IMR-90 (cell line): ENCODE measurements at regions not wholly inside any gene's neighbourhood (a gene's known extent, or its start where the extent isn't known, plus 50 kb on each side); places are given as distances from the start of the nearest gene placed in this dataset.
A peak's percentile ranks its signal among the peaks of the same experiment; 100 is the strongest.

Source experiments
- ATAC-seq: fragments of 200-7000 bp; cut with Tn5 transposase; 2 replicates; pipeline ENCODE4 v1.9.1; 2020; ENCODE audit warnings: low read depth, mild to moderate bottlenecking, moderate library complexity
- BruUV-seq: library from RNA; stranded (reverse); fragments of 400-500 nt; replicated peaks from 2 replicates; lab custom pipeline; 2021; lab: Mats Ljungman, UMichigan
- CTCF ChIA-PET: fragments of 300-600 bp; formaldehyde crosslinking; extraction: SDS; loops from one replicate; lab custom pipeline; 2021; ENCODE audit warnings: antibody characterized with exemption; lab: Yijun Ruan, JAX
- POLR2A ChIA-PET: fragments of 300-600 bp; sonication (Branson Sonifier 250); formaldehyde crosslinking; loops from one replicate; lab custom pipeline; 2022; ENCODE audit warnings: antibody characterized with exemption; ENCODE audit not compliant: unreplicated experiment; lab: Charles Lee
- DNase-seq: peaks from one replicate; pipeline ENCODE4 v3.0.0; 2013
- H2AFZ ChIP-seq: replicated peaks from 2 replicates; pipeline ENCODE3; 2013; ENCODE audit warnings: low read length, mild to moderate bottlenecking; ENCODE audit not compliant: poor library complexity
- H2AK5ac ChIP-seq: 2 replicates; pipeline ENCODE4 v1.6.1; 2013; ENCODE audit warnings: low read depth, low read length, inconsistent platforms
- H2AK9ac ChIP-seq: replicated peaks from 2 replicates; pipeline ENCODE3; 2013; ENCODE audit warnings: mild to moderate bottlenecking, low read depth, low read length, moderate library complexity; ENCODE audit not compliant: poor library complexity
- H2BK120ac ChIP-seq: 2 replicates; pipeline ENCODE4 v1.6.1; 2013; ENCODE audit warnings: low read depth, low read length, inconsistent platforms
- H2BK15ac ChIP-seq: 3 replicates; pipeline ENCODE4 v1.6.1; 2013; ENCODE audit warnings: low read depth, low read length, inconsistent platforms
- H2BK20ac ChIP-seq: 2 replicates; pipeline ENCODE4 v1.6.1; 2013; ENCODE audit warnings: low read depth, mild to moderate bottlenecking, inconsistent platforms, low read length, moderate library complexity
- H2BK5ac ChIP-seq: 2 replicates; pipeline ENCODE4 v1.6.1; 2013; ENCODE audit warnings: mild to moderate bottlenecking, low read depth, low read length, inconsistent platforms; ENCODE audit not compliant: poor library complexity, severe bottlenecking
- H3K14ac ChIP-seq: replicated peaks from 2 replicates; pipeline ENCODE4 v1.6.1; 2013; ENCODE audit warnings: low read depth, low read length, inconsistent platforms
- H3K18ac ChIP-seq: 2 replicates; pipeline ENCODE4 v1.6.1; 2013; ENCODE audit warnings: low read depth, low read length, control low read depth
- H3K23ac ChIP-seq: 2 replicates; pipeline ENCODE4 v1.6.1; 2013; ENCODE audit warnings: low read depth, low read length, inconsistent platforms
- H3K27ac ChIP-seq: 2 replicates; pipeline ENCODE4 v1.5.1; 2013; ENCODE audit warnings: mild to moderate bottlenecking, control low read depth, low read length; ENCODE audit not compliant: insufficient read depth
- H3K27me3 ChIP-seq: 2 replicates; pipeline ENCODE4 v1.6.1; 2013; ENCODE audit warnings: low read length; ENCODE audit not compliant: control insufficient read depth, insufficient read depth
- H3K36me3 ChIP-seq: 2 replicates; pipeline ENCODE4 v1.6.1; 2013; ENCODE audit warnings: low read length, mixed read lengths; ENCODE audit not compliant: control insufficient read depth, insufficient read depth
- H3K4ac ChIP-seq: 2 replicates; pipeline ENCODE4 v1.6.1; 2013; ENCODE audit warnings: low read depth, low read length, inconsistent platforms
- H3K4me1 ChIP-seq: 2 replicates; pipeline ENCODE4 v1.6.1; 2013; ENCODE audit warnings: low read length, mixed read lengths; ENCODE audit not compliant: control insufficient read depth, insufficient read depth
- H3K4me2 ChIP-seq: 2 replicates; pipeline ENCODE4 v1.6.1; 2013; ENCODE audit warnings: low read depth, mild to moderate bottlenecking, control low read depth, low read length, moderate library complexity
- H3K4me3 ChIP-seq: 2 replicates; pipeline ENCODE4 v1.5.1; 2013; ENCODE audit warnings: low read depth, mild to moderate bottlenecking, control low read depth, low read length, moderate library complexity; ENCODE audit not compliant: insufficient read depth
- H3K56ac ChIP-seq: 2 replicates; pipeline ENCODE4 v1.6.1; 2013; ENCODE audit warnings: low read length, inconsistent platforms; ENCODE audit not compliant: insufficient read depth; ENCODE audit errors: extremely low read depth
- H3K79me1 ChIP-seq, 2 experiments: 2 replicates each; pipeline ENCODE4 v1.6.1; 2013; ENCODE audit warnings: low read length in 2 of 2, inconsistent platforms in 1 of 2, low read depth in 1 of 2
- H3K9ac ChIP-seq: 2 replicates; pipeline ENCODE4 v1.6.1; 2013; ENCODE audit warnings: low read depth, low read length, control low read depth
- H3K9me1 ChIP-seq: 2 replicates; pipeline ENCODE4 v1.6.1; 2013; ENCODE audit warnings: low read length, inconsistent platforms; ENCODE audit not compliant: insufficient read depth
- H3K9me3 ChIP-seq: 2 replicates; pipeline ENCODE4 v1.6.1; 2013; ENCODE audit warnings: low read length; ENCODE audit not compliant: control insufficient read depth, insufficient read depth
- H4K20me1 ChIP-seq: 2 replicates; pipeline ENCODE4 v1.6.1; 2013; ENCODE audit warnings: low read length, inconsistent platforms; ENCODE audit not compliant: insufficient read depth
- H4K5ac ChIP-seq: 2 replicates; pipeline ENCODE4 v1.6.1; 2013; ENCODE audit warnings: mild to moderate bottlenecking, low read depth, low read length, control low read depth
- H4K8ac ChIP-seq, 2 experiments: 2 replicates each; pipeline ENCODE4 v1.6.1; 2013; ENCODE audit warnings: low read depth in 2 of 2, low read length in 2 of 2, control low read depth in 1 of 2, inconsistent platforms in 1 of 2
- H4K91ac ChIP-seq: 2 replicates; pipeline ENCODE4 v1.6.1; 2013; ENCODE audit warnings: low read depth, low read length, inconsistent platforms; ENCODE audit not compliant: insufficient read depth
- BHLHE40 ChIP-seq: fragments of 150-350 bp; IDR thresholded peaks from 2 replicates; pipeline ENCODE4 v1.6.1; 2016; ENCODE audit warnings: mild to moderate bottlenecking, low read depth, low read length
- CEBPB ChIP-seq: IDR thresholded peaks from 2 replicates; pipeline ENCODE4 v1.6.1; 2012; ENCODE audit warnings: low read depth, low read length, improper control_type of control experiment
- FOS ChIP-seq: fragments of 150-350 bp; IDR thresholded peaks from 2 replicates; pipeline ENCODE4 v1.6.1; 2016; ENCODE audit warnings: low read depth, low read length
- MXI1 ChIP-seq: IDR thresholded peaks from 2 replicates; pipeline ENCODE4 v1.6.1; 2012; ENCODE audit warnings: low read depth, mild to moderate bottlenecking, low read length, moderate library complexity, borderline replicate concordance
- RFX5 ChIP-seq: IDR thresholded peaks from 2 replicates; pipeline ENCODE4 v1.8.0; 2012; ENCODE audit warnings: low read depth, mild to moderate bottlenecking, low read length, moderate library complexity
- WGBS, 2 experiments: methylation state at CpG; one replicate each; pipeline versions ENCODE4 v1.1.5 to v1.1.7; 2013; ENCODE audit warnings: missing lambda C conversion rate in 2 of 2; ENCODE audit not compliant: insufficient read length in 1 of 2; ENCODE audit errors: extremely low coverage in 2 of 2; 5-methylcytosine and 5-hydroxymethylcytosine counted together
- dilution Hi-C: fragments of 300-500 bp; cut with HindIII; formaldehyde crosslinking; loops from one replicate; pipeline ENCODE4 v1.14.3; 2018; ENCODE audit warnings: low sequenced_read_pairs; ENCODE audit not compliant: unreplicated experiment
- in situ Hi-C: fragments of 300-500 bp; cut with MboI; formaldehyde crosslinking; loops from 3 replicates; pipeline ENCODE4 v1.14.3; 2019; ENCODE audit warnings: low sequenced_read_pairs, inconsistent platforms, mixed read lengths
- intact Hi-C: fragments of 100-400 bp; cut with micrococcal nuclease; formaldehyde crosslinking; loops from 2 replicates; pipeline ENCODE4 v1.10.0; 2022

DNA sequence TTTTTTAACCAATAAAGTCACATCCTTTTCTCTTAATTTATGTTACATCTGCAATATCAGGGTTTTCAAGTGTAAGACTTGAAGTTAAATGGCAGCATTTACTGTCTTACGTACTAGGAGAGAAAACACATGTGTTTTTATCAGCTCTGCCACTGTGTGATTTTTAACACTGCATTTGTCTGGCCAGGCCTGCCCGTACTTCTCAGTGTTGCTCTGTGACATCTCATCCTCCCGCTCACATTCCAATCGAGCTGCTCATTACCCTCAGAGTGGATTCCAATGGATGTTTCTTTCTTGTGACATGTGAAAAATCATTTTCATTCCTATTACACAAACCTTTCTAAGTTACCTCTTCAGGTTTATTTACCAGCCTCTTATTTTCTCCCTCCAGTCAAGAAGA, 420.3 kb downstream of the FAT4 start:
- Histone ChIP-seq H3K4ac (no peak overlapping the region), H3K18ac (no peak overlapping the region), H2AK5ac (no peak overlapping the region), H2AK9ac (no peak overlapping the region), H3K23ac (no peak overlapping the region), H3K27ac (no peak overlapping the region), H2BK20ac (no peak overlapping the region), H2BK15ac (no peak overlapping the region), H3K4me2 (no peak overlapping the region), H2AFZ (peak overlapping the region; percentile 9), H2BK5ac (peak overlapping the region; percentile 42), H3K9me1 (peaks cover 1% of the 10 kb centered on the region), H4K8ac (peak overlapping the region in 1 of 2 experiments; percentile 43; a peak in 2 of 4 replicates), H3K9me3 (no peaks in the 10 kb centered on the region), H3K36me3 (no peaks in the 10 kb centered on the region), H3K4me3 (no peak overlapping the region), H3K4me1 (peaks cover 7% of the 10 kb centered on the region), H4K20me1 (no peaks in the 10 kb centered on the region), H3K9ac (no peak overlapping the region), H3K79me1 (no peaks in the 10 kb centered on the region), H4K91ac (no peak overlapping the region), H3K56ac (no peak overlapping the region), H3K14ac (no peak overlapping the region), H3K27me3 (no peaks in the 10 kb centered on the region), H2BK120ac (no peak overlapping the region), H4K5ac (no peak overlapping the region)
- ATAC-seq (peak; percentile 96), DNase-seq (peak; percentile 86)
- POLR2A ChIA-PET = interaction anchor here (0.6 kb wide), 1 partner anchor 10 kb away, joined by 3 read pairs; no protein-coding TSS in a partner anchor
- CTCF ChIA-PET = interaction anchor here (0.6 to 1.4 kb wide), 4 partner anchors 9 to 952 kb away, joined by 3 to 6 read pairs (median 4); partner anchors contain the start of gene FAT4
- no CpG with 5 or more reads among the region's 4 CpGs for WGBS, 2 experiments
- TF ChIP-seq FOS (peak; percentile 50; the same call in 1 of the 2 replicates), CEBPB (peak; percentile 18; the same call in 1 of the 2 replicates), RFX5 (no peak), MXI1 (0 out of 2 replicates have a peak, but pooled peaks have one; percentile 33), BHLHE40 (peak; percentile 54; the same call in 1 of the 2 replicates)
- dilution Hi-C loops = no loop called here
- intact Hi-C loops = no loop called here
- no TSS peak for BruUV-seq
- in situ Hi-C loops = no loop called here
